NCI-H2171 (cell line): ENCODE measurements at regions not wholly inside any gene's neighbourhood (a gene's known extent, or its start where the extent isn't known, plus 50 kb on each side); places are given as distances from the start of the nearest gene placed in this dataset.

Experiments
- DNase-seq: peaks from one replicate; lab custom pipeline; 2025; lab: John Stamatoyannopoulos, UW

DNA sequence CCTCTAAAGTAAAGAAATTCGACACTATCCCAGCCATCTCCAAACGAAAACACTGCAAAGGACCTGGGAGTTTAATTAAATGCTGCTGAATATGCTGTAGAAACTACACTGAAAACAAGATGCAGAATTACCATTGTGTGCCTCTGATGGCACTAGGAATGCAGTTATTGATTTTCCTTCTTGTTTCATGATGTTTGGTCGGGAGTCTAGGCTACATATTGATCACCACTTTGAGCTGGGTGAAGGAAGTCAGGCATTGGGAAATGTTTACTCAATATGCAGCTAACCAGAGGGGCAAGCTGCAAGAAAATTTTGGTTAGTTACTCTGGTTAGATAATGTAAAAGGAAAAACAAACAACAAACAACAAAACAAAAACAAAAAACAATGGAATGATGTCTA lies 650.7 kb upstream of the GALNTL6 start:
- DNase-seq, result no peak

DNA sequence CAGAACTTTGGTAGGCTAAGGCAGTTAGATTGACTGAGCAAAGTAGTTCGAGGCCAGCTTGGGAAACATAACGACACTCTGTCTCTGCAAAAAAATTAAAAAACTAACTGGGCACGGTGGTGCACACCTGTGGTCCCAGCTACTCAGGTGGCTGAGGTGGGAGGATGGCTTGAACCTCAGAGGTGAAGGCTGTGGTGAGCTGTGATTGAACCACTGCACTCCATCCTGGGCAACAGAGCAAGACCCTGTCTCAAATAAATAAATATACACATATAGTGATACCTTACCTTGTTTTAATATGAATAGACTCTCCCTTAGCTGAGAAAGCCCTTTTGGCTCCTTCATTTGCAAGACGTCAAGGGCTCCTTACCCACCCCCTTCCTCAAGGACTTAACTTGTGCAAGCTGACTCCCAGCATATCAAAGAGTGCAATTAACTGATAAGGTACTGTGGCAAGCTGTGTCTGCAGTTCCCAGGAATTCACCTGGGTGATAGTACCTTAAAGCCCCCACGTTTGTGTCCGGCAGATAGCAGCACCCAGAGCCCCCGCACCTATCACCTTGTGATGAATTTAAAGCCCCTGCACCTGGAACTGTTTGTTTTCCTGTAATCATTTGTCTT lies 655.6 kb upstream of the GALNTL6 start:
- DNase-seq, result no peak

DNA sequence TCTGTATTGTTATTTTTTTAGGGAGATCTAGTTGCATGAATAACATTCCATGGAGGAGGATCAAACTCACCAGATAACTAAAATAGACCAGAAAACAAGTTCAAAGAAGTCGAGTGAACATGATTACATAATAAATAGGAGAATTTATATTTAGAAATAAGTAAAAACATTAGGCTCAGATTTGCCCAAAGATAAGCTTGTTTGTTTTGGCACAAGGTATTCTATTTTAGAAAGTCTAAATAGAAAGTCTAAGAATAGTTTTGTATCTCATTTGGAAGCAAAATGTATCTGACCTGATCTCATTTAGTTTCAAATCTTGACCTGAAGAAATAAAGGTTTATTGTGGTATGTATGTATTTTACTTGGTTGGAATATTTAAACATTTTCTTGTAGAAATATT lies 670.6 kb upstream of the GALNTL6 start:
- no peak for DNase-seq

DNA sequence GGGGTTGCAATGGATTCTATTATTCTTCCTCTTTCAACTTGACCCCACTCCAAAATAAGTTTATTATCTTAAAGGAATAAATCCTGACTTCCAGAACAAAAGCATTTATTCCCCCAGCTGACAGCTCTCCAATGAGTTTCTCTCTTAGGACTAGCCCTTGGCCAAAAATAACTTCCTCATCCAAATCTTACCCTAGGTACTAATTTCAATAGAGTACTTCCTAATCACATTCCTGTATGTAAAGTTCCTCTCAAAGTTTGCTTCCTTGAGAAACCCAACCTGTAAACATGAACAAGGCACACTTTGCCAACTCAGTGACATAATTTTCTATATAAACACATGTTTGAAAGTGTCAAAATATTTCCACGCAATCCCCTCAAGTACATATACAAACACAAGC lies 671.2 kb upstream of the GALNTL6 start:
- no peak for DNase-seq

DNA sequence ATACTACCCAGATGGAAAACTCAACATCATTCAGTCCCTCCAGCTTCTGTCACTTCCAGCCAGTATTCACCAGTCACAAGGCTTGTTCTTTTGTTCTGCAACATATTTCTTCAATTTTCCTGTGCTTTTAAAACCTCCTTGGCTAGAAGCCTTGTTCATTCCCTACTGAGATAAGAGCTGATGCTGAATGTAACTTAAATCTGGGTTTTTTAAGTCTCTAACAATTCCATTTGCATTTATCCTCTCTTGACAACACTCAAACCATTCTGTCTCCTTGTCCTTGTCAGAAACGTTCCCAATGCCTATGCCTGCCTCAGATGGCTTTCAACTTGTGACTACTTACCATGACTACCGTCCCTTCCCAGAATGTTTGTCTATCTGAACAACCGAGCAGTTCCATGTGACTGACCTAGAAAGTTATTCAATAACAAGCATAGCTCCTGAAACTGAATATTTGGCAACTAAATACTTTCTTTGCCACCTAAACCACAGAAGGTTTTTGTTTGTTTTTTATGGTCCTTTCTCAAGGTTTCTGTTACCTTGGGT lies 682.9 kb upstream of the GALNTL6 start:
- DNase-seq, result no peak

DNA sequence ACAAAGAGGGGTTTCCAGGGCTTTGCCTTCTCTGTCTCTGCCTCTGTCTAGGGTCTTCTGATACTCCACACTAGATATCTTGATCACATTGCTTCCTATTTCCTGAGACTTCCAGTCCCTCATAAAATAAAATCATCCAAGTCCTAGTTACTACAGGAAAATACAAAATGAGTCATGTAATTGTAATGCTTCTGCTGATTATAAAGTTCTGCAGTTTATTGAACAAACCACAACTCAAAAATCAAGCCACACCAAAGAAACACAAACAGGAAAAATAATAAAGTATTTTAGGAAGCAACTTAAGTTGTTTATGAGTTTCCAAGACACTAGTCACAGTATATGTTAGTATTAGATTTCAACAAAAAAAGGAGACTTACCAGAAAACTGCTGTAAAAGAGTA lies 695.1 kb upstream of the GALNTL6 start:
- DNase-seq, result no peak

DNA sequence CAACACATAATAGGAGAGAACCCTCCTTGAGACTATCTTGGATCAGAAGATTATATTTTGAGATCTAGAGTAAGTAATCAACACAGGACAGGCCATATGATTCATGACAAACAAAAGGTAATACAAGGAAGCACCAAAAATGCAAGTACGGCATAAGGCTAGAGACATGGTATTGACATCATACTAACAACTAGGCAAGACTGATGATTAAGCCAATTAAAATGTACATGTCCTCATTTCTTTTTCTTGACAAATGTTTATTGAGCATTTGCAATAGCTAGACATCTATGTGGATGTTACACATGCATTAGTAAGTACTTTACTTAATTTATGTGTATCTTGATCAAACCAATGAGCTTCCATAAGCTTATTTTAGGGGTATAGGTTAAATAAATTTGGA lies 695.7 kb upstream of the GALNTL6 start:
- DNase-seq, result no peak

DNA sequence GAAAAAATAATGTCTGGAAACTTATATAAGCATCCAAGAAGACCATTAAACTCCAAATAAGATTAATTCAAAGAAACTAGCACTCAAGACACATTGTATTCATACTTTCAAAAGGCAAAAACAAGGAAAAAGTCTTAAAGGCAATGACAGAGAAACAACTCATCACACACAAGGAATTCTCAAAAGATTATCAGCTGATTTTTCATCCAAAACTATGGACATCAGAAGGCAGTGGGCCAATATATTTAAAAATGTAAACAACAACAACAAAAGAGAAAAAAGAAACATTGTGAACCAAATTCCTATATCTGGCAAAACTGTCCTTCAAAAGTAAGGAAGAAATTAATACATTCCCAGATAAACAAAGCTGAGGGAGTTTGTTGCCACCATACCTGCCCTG lies 711.4 kb upstream of the GALNTL6 start:
- DNase-seq, result no peak

DNA sequence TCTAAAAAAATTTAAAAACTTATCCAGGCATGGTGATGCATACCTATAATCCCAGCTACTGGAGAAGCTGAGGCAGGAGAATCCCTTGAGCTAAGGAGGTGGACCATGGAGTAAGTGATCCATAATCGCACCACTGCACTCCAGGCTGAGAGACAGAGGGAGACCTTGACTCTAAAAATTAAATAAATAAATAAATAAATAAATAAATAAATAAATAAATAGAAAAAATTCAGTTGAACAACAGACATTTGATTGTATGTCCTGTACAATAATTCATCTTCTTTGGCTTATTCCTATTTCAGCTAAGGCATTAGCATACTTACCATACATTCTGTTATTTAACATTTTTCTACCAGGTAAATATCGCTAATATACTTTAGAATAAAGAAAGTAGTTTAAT lies 726.1 kb upstream of the GALNTL6 start:
- no peak for DNase-seq

DNA sequence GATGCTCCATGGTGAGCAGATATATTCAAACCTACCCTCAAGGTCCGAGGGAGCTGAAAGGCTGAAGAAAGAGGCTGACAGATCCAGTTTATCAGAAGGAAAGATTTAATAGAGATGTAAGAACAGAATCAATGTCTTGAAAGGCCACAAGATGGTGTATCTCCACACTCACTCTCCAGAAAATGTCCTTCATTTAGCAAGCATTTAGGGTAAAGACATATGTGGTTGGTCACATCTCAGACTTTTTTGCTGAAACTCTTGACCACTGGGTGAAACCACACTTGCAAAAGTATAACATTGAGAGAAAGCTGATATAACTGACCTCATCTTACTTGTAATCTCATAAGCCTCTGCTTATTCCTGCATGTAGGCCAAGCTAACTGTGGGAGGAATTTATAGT lies 745.8 kb upstream of the GALNTL6 start:
- no peak for DNase-seq

DNA sequence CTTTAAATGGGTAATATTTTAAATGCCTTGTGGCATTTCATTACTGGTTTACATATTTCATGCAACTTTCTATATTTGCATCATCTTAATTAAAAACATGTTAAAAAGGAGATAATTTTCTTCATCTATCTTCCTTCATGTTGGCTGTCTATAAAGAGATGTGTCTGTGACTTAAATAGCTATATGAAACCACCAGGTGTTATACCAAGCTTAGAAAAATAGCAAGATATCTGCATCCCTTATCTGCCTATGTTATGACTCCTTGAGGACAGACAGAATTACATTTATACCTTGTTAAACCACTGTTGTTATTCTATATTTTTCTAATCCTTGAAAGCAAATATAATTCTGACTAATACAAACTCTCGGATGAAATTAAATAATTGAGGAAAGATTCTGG lies 763.8 kb upstream of the GALNTL6 start:
- no peak for DNase-seq

DNA sequence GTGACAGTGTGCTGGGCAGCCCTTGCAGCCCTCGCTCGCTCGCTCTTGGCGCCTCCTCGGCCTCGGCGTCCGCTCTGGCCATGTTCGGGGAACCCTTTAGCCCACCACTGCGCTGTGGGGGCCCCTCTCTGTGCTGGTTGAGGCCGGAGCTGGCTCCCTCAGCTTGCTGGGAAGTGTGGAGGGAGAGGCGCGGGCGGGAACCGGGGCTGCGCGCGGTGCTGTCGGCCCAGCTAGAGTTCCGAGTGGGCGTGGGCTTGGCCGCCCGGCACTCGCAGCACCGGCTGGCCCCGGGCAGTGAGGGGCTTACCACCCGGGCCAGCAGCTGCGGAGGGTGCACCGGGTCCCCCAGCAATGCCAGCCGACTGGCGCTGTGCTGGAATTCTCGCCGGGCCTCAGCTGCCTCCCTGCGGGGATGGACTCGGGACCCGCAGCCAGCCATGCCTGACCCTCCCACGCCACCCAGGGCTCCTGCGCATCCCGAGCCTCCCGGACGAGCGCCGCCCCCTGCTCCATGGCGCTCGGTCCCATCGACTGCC lies 770.1 kb upstream of the GALNTL6 start:
- DNase-seq, result no peak

DNA sequence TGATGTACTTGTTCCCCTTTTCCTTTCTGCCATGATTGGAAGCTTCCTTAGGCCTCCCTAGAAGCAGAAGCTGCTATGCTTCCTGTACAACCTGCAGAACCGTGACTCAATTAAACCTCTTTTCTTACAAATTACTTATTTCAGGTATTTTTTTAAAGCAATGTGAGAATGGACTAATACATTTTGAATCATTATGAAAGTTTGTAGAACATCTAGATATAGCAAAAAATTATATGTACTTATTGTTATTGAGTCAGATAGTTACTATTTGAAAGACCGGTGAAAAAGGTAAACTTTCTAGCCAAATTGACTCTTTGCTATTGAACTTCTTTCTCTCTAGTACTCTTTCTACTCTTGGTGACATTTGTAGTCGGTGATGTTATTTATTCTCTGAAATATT lies 777.3 kb upstream of the GALNTL6 start:
- no peak for DNase-seq

DNA sequence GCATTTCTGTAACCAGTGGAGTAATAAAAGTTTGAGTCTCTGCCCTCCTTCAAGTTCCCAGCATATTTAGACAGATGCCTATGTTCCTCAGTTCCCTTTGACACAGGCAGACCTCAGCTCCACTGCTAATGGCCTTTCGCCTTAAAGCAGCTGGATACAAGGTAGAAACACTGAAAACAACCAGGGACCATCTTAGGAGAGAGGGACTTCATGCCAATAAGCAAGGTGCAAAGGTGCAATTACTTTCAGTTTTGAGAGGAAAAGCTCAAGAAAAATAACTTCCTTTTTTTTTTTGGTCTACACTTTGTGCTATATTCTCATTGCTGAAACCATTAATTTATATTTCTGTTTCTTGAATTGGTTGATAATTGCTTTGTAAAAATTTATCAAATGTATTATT lies 781.9 kb upstream of the GALNTL6 start:
- no peak for DNase-seq

DNA sequence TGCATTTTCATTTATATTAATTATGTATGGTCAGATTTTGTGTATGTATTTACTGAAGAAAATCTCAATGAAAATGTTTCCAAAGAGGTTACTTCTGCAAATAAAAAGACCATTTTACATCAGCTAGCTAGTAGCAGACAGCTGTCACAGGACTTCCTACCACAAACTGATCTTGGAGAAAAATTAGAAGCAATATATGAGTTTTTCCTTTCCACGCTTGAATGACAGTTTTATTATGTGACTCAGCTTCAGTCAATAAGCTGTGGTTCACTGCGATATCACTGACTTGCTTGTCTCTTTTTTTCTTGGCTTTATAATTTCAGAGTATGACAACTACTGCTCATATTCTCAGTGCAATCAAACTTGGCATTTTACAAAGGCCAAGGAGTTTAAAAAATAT lies 787.4 kb upstream of the GALNTL6 start:
- DNase-seq, result no peak

DNA sequence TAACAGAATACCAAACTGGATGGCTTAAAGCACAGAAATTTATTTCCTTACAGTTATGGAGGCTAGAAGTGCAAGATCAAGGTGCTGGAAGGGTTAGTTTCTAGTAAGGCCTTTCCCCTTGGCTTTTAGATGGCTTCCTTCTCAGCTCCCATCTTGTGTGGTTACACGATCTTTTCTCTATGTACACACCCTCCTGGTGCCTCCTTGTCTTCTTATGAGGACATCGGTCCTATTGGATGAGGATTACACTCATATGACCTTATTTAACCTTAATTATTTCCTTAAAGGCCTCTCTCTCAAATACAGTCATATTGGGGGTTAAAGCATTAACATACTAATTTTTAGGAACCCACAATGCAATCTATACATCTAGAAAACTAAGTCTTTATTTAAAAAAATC lies 787.9 kb upstream of the GALNTL6 start:
- no peak for DNase-seq

DNA sequence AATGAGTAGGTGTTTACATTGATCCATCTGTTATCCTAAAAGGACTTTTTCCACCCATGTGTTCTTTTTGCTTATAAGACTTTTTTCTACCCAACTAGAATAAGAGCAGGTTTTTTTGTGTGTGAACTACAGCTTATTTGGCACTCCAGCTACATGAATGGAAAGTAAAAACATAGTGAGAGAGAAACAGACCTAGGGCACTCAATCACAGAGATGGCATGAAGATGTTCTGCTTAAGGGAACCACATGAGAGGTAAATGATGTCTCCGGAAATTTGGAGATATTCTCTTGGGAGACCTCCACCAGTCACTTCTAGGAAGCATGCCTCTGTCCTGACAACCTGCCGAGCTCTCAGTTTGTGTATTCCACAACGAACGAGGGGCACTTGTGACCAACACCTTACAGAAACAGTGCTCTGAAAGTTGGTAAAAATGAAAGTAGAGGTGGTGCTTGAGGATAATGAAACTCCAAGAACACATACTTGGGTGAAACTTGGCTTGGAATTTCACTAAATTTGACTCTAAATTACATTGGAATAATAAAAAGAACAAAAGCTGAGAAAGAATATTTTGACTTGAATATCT lies 788.4 kb upstream of the GALNTL6 start:
- DNase-seq, result no peak

DNA sequence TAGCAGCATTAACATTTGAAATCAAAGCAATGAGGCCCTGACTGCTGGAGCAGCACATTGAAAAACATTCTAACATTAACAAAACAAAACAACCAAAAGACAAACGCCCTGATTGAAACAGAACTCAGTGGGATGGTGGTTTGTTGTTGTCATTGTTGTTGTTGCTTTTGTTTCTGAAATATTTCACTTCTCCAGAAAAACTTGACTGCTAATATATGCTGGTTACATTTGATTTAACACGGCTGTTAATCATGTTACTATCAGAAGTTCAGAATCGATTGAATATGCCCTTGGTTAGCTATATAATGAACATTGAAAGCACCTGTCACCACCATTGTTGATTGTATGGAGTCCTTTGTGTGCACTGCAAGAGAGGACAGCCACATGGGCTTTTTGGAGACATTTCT lies 790.4 kb upstream of the GALNTL6 start:
- DNase-seq, result no peak

DNA sequence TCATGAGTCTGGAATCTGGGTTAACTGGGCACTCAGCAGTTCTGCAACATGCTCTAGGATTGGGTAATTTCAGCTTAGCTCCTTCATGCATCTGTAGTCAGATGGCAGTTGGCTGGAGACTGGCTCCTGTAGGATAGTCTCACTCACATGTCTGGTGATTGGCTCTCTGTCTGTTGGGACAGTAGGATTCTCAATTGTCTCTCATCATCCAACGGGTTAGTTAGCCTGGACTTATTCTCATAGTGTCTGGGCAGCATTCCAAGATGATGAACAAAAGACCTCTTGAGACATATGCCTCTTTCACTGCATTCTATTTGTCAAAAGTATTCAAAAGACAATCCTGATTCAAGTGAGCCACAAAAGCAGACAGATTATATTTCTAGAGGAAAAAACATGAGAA lies 795.6 kb upstream of the GALNTL6 start:
- DNase-seq, result no peak

DNA sequence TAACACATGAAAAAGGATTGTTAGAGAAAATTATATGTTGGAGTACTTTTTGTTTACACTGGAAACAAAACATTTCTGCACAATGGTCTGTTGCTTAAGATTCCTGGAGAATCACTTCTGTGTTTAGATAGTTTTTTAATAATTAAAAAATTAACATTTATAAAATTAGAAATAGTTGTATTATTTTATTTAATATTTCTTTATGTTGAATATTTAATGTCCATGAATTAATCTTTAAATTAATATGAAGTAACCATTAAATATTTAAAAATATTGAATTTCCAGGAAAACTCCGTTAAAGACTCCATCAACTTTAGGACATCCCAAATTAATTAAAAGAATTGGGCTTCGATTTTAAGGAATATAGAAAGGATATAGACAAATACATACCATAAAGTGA lies 797.1 kb upstream of the GALNTL6 start:
- DNase-seq, result no peak

DNA sequence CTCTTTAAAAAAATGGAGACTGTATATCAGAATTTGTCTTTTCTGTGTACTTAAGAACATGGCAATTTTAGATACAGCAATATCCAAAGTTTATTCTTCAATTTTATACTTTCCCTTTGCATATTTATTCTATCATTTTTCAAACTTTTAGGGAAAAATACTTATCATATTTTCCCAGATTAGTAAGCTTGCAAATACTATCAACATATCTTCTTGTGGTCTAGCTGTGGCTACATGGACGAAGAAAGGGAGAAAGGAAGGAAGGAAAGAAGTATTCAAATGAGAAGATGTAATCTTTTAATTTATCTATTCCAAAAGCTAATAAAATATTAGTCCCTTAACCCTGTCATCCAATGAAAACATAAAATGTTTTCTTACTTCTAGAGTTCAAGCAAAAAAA lies 797.8 kb upstream of the GALNTL6 start:
- DNase-seq, result no peak

DNA sequence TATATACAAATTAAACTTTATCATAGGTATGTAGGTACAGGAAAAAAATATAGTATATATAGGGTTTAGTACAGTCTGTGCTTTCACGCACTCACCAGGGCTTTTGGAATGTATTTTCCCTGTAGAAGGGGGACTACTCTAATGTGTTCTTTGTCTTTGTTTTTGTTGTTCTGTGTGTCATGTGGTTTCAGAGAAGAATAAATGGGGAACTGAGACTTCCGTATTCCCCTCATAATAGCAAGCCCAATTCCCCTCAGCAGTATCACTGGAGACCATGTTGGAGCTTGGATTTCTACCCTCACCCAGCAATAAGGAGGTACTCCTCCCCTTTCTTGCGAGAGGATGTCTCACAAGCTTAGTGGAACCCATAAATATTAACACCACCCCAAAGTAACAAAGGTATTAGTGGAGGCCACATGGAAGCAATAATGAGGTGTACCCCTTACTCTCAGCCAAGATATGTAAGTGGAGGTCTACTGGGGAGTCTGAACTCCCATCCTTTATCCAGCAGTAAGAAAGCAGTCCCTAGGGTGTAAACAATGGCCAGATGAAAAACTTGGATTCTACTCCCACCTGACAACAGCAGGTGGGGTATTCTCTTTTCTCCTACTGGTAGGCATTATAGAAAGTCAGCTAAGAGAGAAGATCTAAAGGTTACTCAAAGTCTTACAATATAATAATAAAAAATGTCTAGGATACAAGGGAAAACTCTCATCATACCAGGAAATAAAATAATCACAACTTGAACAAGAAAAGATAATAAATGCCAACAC lies 805.4 kb upstream of the GALNTL6 start:
- DNase-seq, result no peak

DNA sequence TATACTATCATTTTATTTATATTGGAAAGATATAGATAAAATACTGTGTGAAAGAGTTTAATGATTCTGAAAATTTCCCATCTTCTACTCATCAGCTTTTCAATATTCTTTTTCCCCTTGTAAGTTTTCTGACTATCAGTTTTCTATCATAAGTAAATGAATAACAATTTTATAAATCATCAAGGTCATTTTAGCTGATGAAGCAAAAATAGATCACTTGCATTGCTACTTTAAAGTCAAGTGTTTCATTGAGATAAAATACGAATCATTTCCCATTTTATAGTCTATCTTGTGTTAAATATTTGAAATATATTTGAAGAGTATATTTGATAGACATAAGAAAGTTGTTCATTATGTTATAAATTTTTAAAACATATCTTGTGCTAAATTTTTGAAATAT lies 811.0 kb upstream of the GALNTL6 start:
- no peak for DNase-seq
